Left ventricle myocardium inferior (tissue), 1 donor: ENCODE measurements at regions not wholly inside any gene's neighbourhood (a gene's known extent, or its start where the extent isn't known, plus 50 kb on each side); places are given as distances from the start of the nearest gene placed in this dataset.

Experiments used
- DNase-seq: peaks from one replicate; pipeline ENCODE4 v3.0.0-alpha.2; 2020
- H3K27ac ChIP-seq: fragments of 200-600 bp; replicated peaks from 2 replicates; pipeline ENCODE4 v1.8.0; 2021
- H3K27me3 ChIP-seq: fragments of 200-600 bp; 2 replicates; pipeline ENCODE4 v1.8.0; 2021; ENCODE audit warnings: low read depth
- H3K36me3 ChIP-seq: fragments of 200-600 bp; 2 replicates; pipeline ENCODE4 v1.8.0; 2021
- H3K4me1 ChIP-seq: fragments of 200-600 bp; 2 replicates; pipeline ENCODE4 v1.8.0; 2021
- H3K4me3 ChIP-seq: fragments of 200-600 bp; 2 replicates; pipeline ENCODE4 v1.8.0; 2021; ENCODE audit warnings: mild to moderate bottlenecking, moderate library complexity
- H3K9me3 ChIP-seq: fragments of 200-600 bp; replicated peaks from 2 replicates; pipeline ENCODE4 v1.8.0; 2021
- CTCF ChIP-seq: fragments of 200-600 bp; IDR thresholded peaks from 2 replicates; pipeline ENCODE4 v1.8.0; 2021; ENCODE audit warnings: antibody characterized with exemption, mild to moderate bottlenecking, borderline replicate concordance
- intact Hi-C: fragments of 100-400 bp; cut with micrococcal nuclease; formaldehyde crosslinking; loops from one replicate; pipeline ENCODE4 v1.11.0; 2022
- donor health status: DM: no; HTN: yes; CAD: no; lungs with severe emphysema.

- H3K4me1 ChIP-seq, result no peaks in the 10 kb centered on the region
- no peaks in the 10 kb centered on the region for H3K9me3 ChIP-seq
- intact Hi-C loops, result no loop called here
- H3K4me3 ChIP-seq, result no peak overlapping the region
- no peak overlapping the region for H3K27ac ChIP-seq
- H3K36me3 ChIP-seq, result no peaks in the 10 kb centered on the region
- DNase-seq, result no peak
- TF ChIP-seq CTCF, result no peak
- H3K27me3 ChIP-seq, result no peaks in the 10 kb centered on the region
These were observed 226.1 kb downstream of the BCAS1 start for GRCh38 chr20:53844259-53844658.

- Histone ChIP-seq H3K36me3 (no peaks in the 10 kb centered on the region), H3K4me1 (no peaks in the 10 kb centered on the region), H3K4me3 (no peak overlapping the region), H3K9me3 (no peaks in the 10 kb centered on the region), H3K27me3 (no peaks in the 10 kb centered on the region), H3K27ac (no peak overlapping the region)
- intact Hi-C loops, result no loop called here
- TF ChIP-seq CTCF, result no peak
- DNase-seq, result no peak
These were observed 226.7 kb downstream of the BCAS1 start for GRCh38 chr20:53843645-53844044.

GRCh38 chr20:53842301-53843099 lies 227.9 kb downstream of the BCAS1 start:
- no peak for TF ChIP-seq CTCF
- no peak for DNase-seq
- Histone ChIP-seq H3K9me3 (no peaks in the 10 kb centered on the region), H3K36me3 (no peaks in the 10 kb centered on the region), H3K27me3 (no peaks in the 10 kb centered on the region), H3K4me3 (no peak overlapping the region), H3K4me1 (no peaks in the 10 kb centered on the region), H3K27ac (no peak overlapping the region)
- intact Hi-C loops, result no loop called here

GRCh38 chr20:53841741-53842140 lies 228.7 kb downstream of the BCAS1 start:
- TF ChIP-seq CTCF, result no peak
- H3K4me1 ChIP-seq, result no peaks in the 10 kb centered on the region
- no peak overlapping the region for H3K27ac ChIP-seq
- H3K36me3 ChIP-seq, result no peaks in the 10 kb centered on the region
- DNase-seq, result no peak
- no peak overlapping the region for H3K4me3 ChIP-seq
- no peaks in the 10 kb centered on the region for H3K27me3 ChIP-seq
- H3K9me3 ChIP-seq, result no peaks in the 10 kb centered on the region
- intact Hi-C loops, result no loop called here

GRCh38 chr20:53840532-53840931 lies 229.9 kb downstream of the BCAS1 start:
- no peaks in the 10 kb centered on the region for H3K9me3 ChIP-seq
- H3K4me3 ChIP-seq, result no peak overlapping the region
- H3K4me1 ChIP-seq, result no peaks in the 10 kb centered on the region
- no peak overlapping the region for H3K27ac ChIP-seq
- DNase-seq, result no peak
- H3K27me3 ChIP-seq, result no peaks in the 10 kb centered on the region
- no peaks in the 10 kb centered on the region for H3K36me3 ChIP-seq
- intact Hi-C loops, result no loop called here
- TF ChIP-seq CTCF, result no peak
